Transverse colon (tissue), 4 donors: ENCODE measurements at regions not wholly inside any gene's neighbourhood (a gene's known extent, or its start where the extent isn't known, plus 50 kb on each side); places are given as distances from the start of the nearest gene placed in this dataset.

Source experiments
- DNase-seq: peaks from one replicate; pipeline ENCODE4 v3.0.0-alpha.2; 2019
- H3K27ac ChIP-seq, 4 donors: fragments of 200-600 bp; sonication (generic); 2 replicates each; pipeline ENCODE4 v1.5.1; 2016 to 2018; ENCODE audit warnings: inconsistent platforms in 4 of 4
- H3K27me3 ChIP-seq: fragments of 200-600 bp; sonication (generic); 2 replicates; pipeline ENCODE4 v1.5.1; 2017; ENCODE audit warnings: inconsistent platforms
- H3K36me3 ChIP-seq, 4 donors: fragments of 200-600 bp; sonication (generic); 2 replicates each; pipeline ENCODE4 v1.5.1; 2017 to 2019; ENCODE audit warnings: inconsistent platforms in 4 of 4
- H3K4me1 ChIP-seq, 4 donors: fragments of 200-600 bp; sonication (generic); 2 replicates each; pipeline ENCODE4 v1.5.1; 2017 to 2020; ENCODE audit warnings: inconsistent platforms in 4 of 4
- H3K4me3 ChIP-seq, 4 donors: fragments of 200-600 bp; sonication (generic); 1 replicate in 1 of 4; 2 replicates in 3 of 4; pipeline versions ENCODE4 v1.5.1 to v1.6.1; 2017 to 2019; ENCODE audit warnings: inconsistent platforms in 4 of 4
- H3K9me3 ChIP-seq, 2 donors: fragments of 200-600 bp; sonication (generic); 2 replicates each; pipeline ENCODE4 v1.5.1; 2017 to 2019; ENCODE audit warnings: inconsistent platforms in 2 of 2
- CTCF ChIP-seq, 5 experiments: fragments of 200-600 bp in 3 of 5; fragments of 450-650 bp in 2 of 5; sonication (generic) in 3 of 5; IDR thresholded peaks; 1 replicate in 2 of 5; 2 replicates in 3 of 5; pipeline ENCODE4 v1.5.1; 2016 to 2017; ENCODE audit warnings: antibody characterized with exemption in 5 of 5, inconsistent platforms in 3 of 5, mild to moderate bottlenecking in 2 of 5, moderate library complexity in 1 of 5
- EP300 ChIP-seq: sonication (generic); formaldehyde crosslinking; IDR thresholded peaks from one replicate; pipeline ENCODE4 v1.6.1; 2017; ENCODE audit warnings: antibody characterized with exemption, low read depth
- POLR2A ChIP-seq: fragments of 450-650 bp; IDR thresholded peaks from one replicate; pipeline ENCODE4 v1.6.1; 2016; ENCODE audit warnings: antibody characterized with exemption, mild to moderate bottlenecking, moderate library complexity
- POLR2AphosphoS5 ChIP-seq, 3 donors: sonication (generic); formaldehyde crosslinking; IDR thresholded peaks; one replicate each; pipeline ENCODE4 v1.6.1; 2016; ENCODE audit warnings: antibody characterized with exemption in 3 of 3
- whole genome bisulfite sequencing, 2 donors: methylation state at CpG; one replicate each; pipeline ENCODE4 v1.1.5; 2018; ENCODE audit warnings: low coverage in 1 of 2; 5-methylcytosine and 5-hydroxymethylcytosine counted together
- in situ Hi-C, 4 donors: fragments of 200-750 bp; cut with MboI; loops; one replicate each; pipeline versions ENCODE4 v1.15.0 to v1.15.1; 2017; ENCODE audit warnings: low sequenced_read_pairs in 3 of 4, low pct_ligation_motif_present in 1 of 4, low pct_unique_long_range_greater_than_20kb in 1 of 4
- intact Hi-C: fragments of 100-400 bp; cut with DNase I; formaldehyde crosslinking; loops from one replicate; pipeline ENCODE4 v1.15.1; 2023; ENCODE audit warnings: low total_unique reads

GRCh38 chr15:60264088-60264487, 133.7 kb downstream of the ANXA2 start:
- H3K4me3 ChIP-seq, result no peak overlapping the region
- H3K27me3 ChIP-seq, result peaks cover 13% of the 10 kb centered on the region
- intact Hi-C loops (no loop called here), in situ Hi-C loops (no loop called here)
- DNase-seq, result no peak
- no peaks in the 10 kb centered on the region for H3K4me1 ChIP-seq
- no peaks in the 10 kb centered on the region for H3K36me3 ChIP-seq
- WGBS, 2 donors, result 53 to 60% methylated on average over 3 to 4 of the region's 4 CpGs
- no peak overlapping the region for H3K27ac ChIP-seq
- no peaks in the 10 kb centered on the region for H3K9me3 ChIP-seq
- no peak for TF ChIP-seq EP300
- TF ChIP-seq POLR2A, result no peak
- no peak for TF ChIP-seq CTCF (IDR thresholded peaks at IDR 0.05)
- no peak for TF ChIP-seq POLR2AphosphoS5 (IDR thresholded peaks at IDR 0.05)

- DNase-seq, result no peak
- Histone ChIP-seq H3K4me3 (no peak overlapping the region), H3K4me1 (no peaks in the 10 kb centered on the region), H3K36me3 (no peaks in the 10 kb centered on the region), H3K27ac (no peak overlapping the region), H3K27me3 (peaks cover 13% of the 10 kb centered on the region), H3K9me3 (no peaks in the 10 kb centered on the region)
- no peak for TF ChIP-seq POLR2A
- TF ChIP-seq EP300, result no peak
- TF ChIP-seq POLR2AphosphoS5 (IDR thresholded peaks at IDR 0.05), result no peak
- TF ChIP-seq CTCF (IDR thresholded peaks at IDR 0.05), result no peak
- in situ Hi-C loops, result no loop called here
- WGBS, 2 donors, result 52 to 76% methylated on average over 2 to 4 of the region's 4 CpGs
- intact Hi-C loops, result no loop called here
Measured at GRCh38 chr15:60264566-60264965, 133.2 kb downstream of the ANXA2 start.

- TF ChIP-seq EP300, result no peak
- TF ChIP-seq POLR2AphosphoS5 (IDR thresholded peaks at IDR 0.05), result no peak
- TF ChIP-seq POLR2A, result no peak
- TF ChIP-seq CTCF (IDR thresholded peaks at IDR 0.05), result no peak
- intact Hi-C loops, result no loop called here
- in situ Hi-C loops, result no loop called here
Measured at GRCh38 chr15:60265057-60265456, 132.7 kb downstream of the ANXA2 start.

GRCh38 chr15:60272623-60273022, 125.2 kb downstream of the ANXA2 start:
- TF ChIP-seq POLR2A, result no peak
- 87 to 88% methylated on average over 2 of the region's 2 CpGs for WGBS, 2 donors

More at GRCh38 chr15:60265057-60265456, 132.7 kb downstream of the ANXA2 start:
- Histone ChIP-seq H3K27me3 (peaks cover 13% of the 10 kb centered on the region), H3K4me1 (no peaks in the 10 kb centered on the region), H3K27ac (no peak overlapping the region), H3K4me3 (no peak overlapping the region), H3K9me3 (no peaks in the 10 kb centered on the region), H3K36me3 (no peaks in the 10 kb centered on the region)
- DNase-seq, result no peak

GRCh38 chr15:60275624-60276023, 122.2 kb downstream of the ANXA2 start:
- H3K36me3 ChIP-seq, result no peaks in the 10 kb centered on the region
- H3K27ac ChIP-seq, result no peak overlapping the region
- no peak for DNase-seq
- no peak for TF ChIP-seq EP300
- no peak for TF ChIP-seq POLR2AphosphoS5 (IDR thresholded peaks at IDR 0.05)
- TF ChIP-seq POLR2A, result no peak
- no peak for TF ChIP-seq CTCF (IDR thresholded peaks at IDR 0.05)
- H3K4me1 ChIP-seq, result no peaks in the 10 kb centered on the region
- WGBS, 2 donors, result 78 to 80% methylated on average over 3 of the region's 3 CpGs
- intact Hi-C loops, result no loop called here
- in situ Hi-C loops, result loop anchor here in 1 of 4 donors (25.0 kb wide), 1 partner anchor 363 kb away; no protein-coding TSS in a partner anchor
- H3K9me3 ChIP-seq, result peaks cover 0 to 13% of the 10 kb centered on the region in 2 donors
- H3K4me3 ChIP-seq, result no peak overlapping the region
- no peaks in the 10 kb centered on the region for H3K27me3 ChIP-seq

More at GRCh38 chr15:60272623-60273022, 125.2 kb downstream of the ANXA2 start:
- H3K36me3 ChIP-seq, result no peaks in the 10 kb centered on the region
- in situ Hi-C loops (no loop called here), intact Hi-C loops (no loop called here)
- H3K9me3 ChIP-seq, result peaks cover 0 to 13% of the 10 kb centered on the region in 2 donors
- no peak overlapping the region for H3K4me3 ChIP-seq
- H3K27ac ChIP-seq, result no peak overlapping the region
- no peak for DNase-seq
- H3K27me3 ChIP-seq, result peaks cover 4% of the 10 kb centered on the region
- H3K4me1 ChIP-seq, result no peaks in the 10 kb centered on the region
